ENCODE measurements at regions not wholly inside any gene's neighbourhood (a gene's known extent, or its start where the extent isn't known, plus 50 kb on each side); places are given as distances from the start of the nearest gene placed in this dataset.

- TF ChIP-seq CTCF (IDR thresholded peaks at IDR 0.05) (no peak), POLR2A (IDR thresholded peaks at IDR 0.05) (no peak)
Measured at GRCh38 chr10:129169115-129169514, 297.9 kb upstream of the MGMT start.
